K562 (cell line): ENCODE measurements at regions not wholly inside any gene's neighbourhood (a gene's known extent, or its start where the extent isn't known, plus 50 kb on each side); places are given as distances from the start of the nearest gene placed in this dataset.
"Not testable (repeated sequence)": the region's sequence is repeated elsewhere in the genome, so short reads cannot be mapped to it uniquely, and the experiment has no call there.

Experiments used
- ATAC-seq: fragments of 200-7000 bp; cut with Tn5 transposase; 3 replicates; pipeline ENCODE4 v1.9.1; 2020; ENCODE audit warnings: moderate library complexity
- BruUV-seq: library from RNA; stranded (reverse); fragments of 400-500 nt; replicated peaks from 2 replicates; lab custom pipeline; 2021; lab: Mats Ljungman, UMichigan
- CTCF ChIA-PET: fragments of 300-600 bp; formaldehyde crosslinking; extraction: SDS; loops from one replicate; lab custom pipeline; 2021; ENCODE audit warnings: low intra/inter-chr PET ratio; lab: Yijun Ruan, JAX
- POLR2A ChIA-PET: fragments of 300-600, 350-650 bp; sonication (Branson Sonifier 250); formaldehyde crosslinking; extraction: SDS; loops from one replicate; lab custom pipeline; 2021; ENCODE audit warnings: antibody characterized with exemption, inconsistent platforms; lab: Yijun Ruan, JAX
- DNase-seq, 4 experiments: peaks; one replicate each; pipeline versions ENCODE4 v3.0.0 to v3.0.0-alpha.2; 2011 to 2018; ENCODE audit warnings: low spot score in 3 of 4, mixed read lengths in 3 of 4; ENCODE audit errors: extremely low read depth in 1 of 4
- FAIRE-seq: peaks from 2 replicates; lab custom pipeline; 2011; peaks lifted over from hg19 to GRCh38; lab: Jason Lieb, UNC
- H2AFZ ChIP-seq: 2 replicates; pipeline ENCODE4 v1.6.0; 2011; ENCODE audit warnings: low read depth, low read length, control low read depth, inconsistent platforms
- H3K27ac ChIP-seq: fragments of 200-600 bp; 3 replicates; pipeline ENCODE4 v1.8.0; 2011; ENCODE audit warnings: low read depth, mild to moderate bottlenecking, control low read depth, inconsistent platforms, low read length, moderate library complexity, mixed read lengths; ENCODE audit errors: extremely low read depth
- H3K27me3 ChIP-seq, 2 experiments: fragments of 300-600 bp in 1 of 2; 2 replicates in 1 of 2; 3 replicates in 1 of 2; pipeline versions ENCODE4 v1.6.0 to v1.8.0; 2011; ENCODE audit warnings: inconsistent platforms in 2 of 2, low read length in 2 of 2, mild to moderate bottlenecking in 1 of 2, mixed read lengths in 1 of 2, moderate library complexity in 1 of 2; ENCODE audit not compliant: control insufficient read depth in 2 of 2, insufficient read depth in 2 of 2
- H3K36me3 ChIP-seq: fragments of 300-600 bp; 3 replicates; pipeline ENCODE4 v1.8.0; 2011; ENCODE audit warnings: mild to moderate bottlenecking, low read length, inconsistent platforms; ENCODE audit not compliant: control insufficient read depth, insufficient read depth
- H3K4me1 ChIP-seq, 2 experiments: fragments of 200-600 bp in 1 of 2; replicated peaks in 1 of 2; 2 replicates in 1 of 2; 3 replicates in 1 of 2; pipeline versions ENCODE4 v1.5.1 to v1.8.0; 2011; ENCODE audit warnings: inconsistent platforms in 2 of 2, low read length in 2 of 2, mild to moderate bottlenecking in 1 of 2, mixed read lengths in 1 of 2, moderate library complexity in 1 of 2; ENCODE audit not compliant: control insufficient read depth in 2 of 2, insufficient read depth in 2 of 2
- H3K4me2 ChIP-seq: 2 replicates; pipeline ENCODE4 v1.6.1; 2011; ENCODE audit warnings: low read length, control low read depth, inconsistent platforms, mixed read lengths; ENCODE audit not compliant: insufficient read depth
- H3K4me3 ChIP-seq: fragments of 200-600 bp; sonication (generic), shearing (Covaris generic); 2 replicates; pipeline ENCODE4 v1.5.1; 2016; ENCODE audit warnings: control low read depth, inconsistent platforms
- H3K79me2 ChIP-seq: fragments of 200-600 bp; 3 replicates; pipeline ENCODE4 v1.8.0; 2011; ENCODE audit warnings: low read length, inconsistent platforms; ENCODE audit not compliant: control insufficient read depth, insufficient read depth
- H3K9ac ChIP-seq, 2 experiments: 2 replicates each; pipeline versions ENCODE4 v1.6.0 to v1.6.1; 2011; ENCODE audit warnings: low read depth in 2 of 2, low read length in 2 of 2, control low read depth in 1 of 2, inconsistent platforms in 1 of 2, mild to moderate bottlenecking in 1 of 2, mixed read lengths in 1 of 2; ENCODE audit not compliant: insufficient read depth in 1 of 2
- H3K9me1 ChIP-seq: one replicate; pipeline ENCODE4 v1.6.0; 2011; ENCODE audit warnings: inconsistent platforms, mild to moderate bottlenecking, low read length, moderate library complexity; ENCODE audit not compliant: control insufficient read depth, insufficient read depth
- H3K9me3 ChIP-seq: replicated peaks from 2 replicates; pipeline ENCODE4 v1.5.1; 2011; ENCODE audit warnings: low read depth, low read length, inconsistent platforms; ENCODE audit not compliant: control insufficient read depth, insufficient read depth
- H4K20me1 ChIP-seq: replicated peaks from 2 replicates; pipeline ENCODE4 v1.6.1; 2011; ENCODE audit warnings: low read length, inconsistent platforms, mixed read lengths; ENCODE audit not compliant: control insufficient read depth, insufficient read depth
- ELK1 ChIP-seq: sonication (generic); formaldehyde crosslinking; IDR thresholded peaks from 2 replicates; pipeline ENCODE4 v1.8.1; 2022; ENCODE audit warnings: missing genetic modification reagents
- MCM7 ChIP-seq, 2 experiments: fragments of 450-650 bp; IDR thresholded peaks; 2 replicates each; pipeline ENCODE4 v1.6.1; 2016 to 2018
- MEF2A ChIP-seq: IDR thresholded peaks from 2 replicates; pipeline ENCODE4 v1.6.1; 2011; ENCODE audit warnings: low read depth, mild to moderate bottlenecking, low read length, moderate library complexity; ENCODE audit not compliant: control insufficient read depth
- MEF2D ChIP-seq: conservative IDR thresholded peaks from 2 replicates; pipeline ENCODE4 v1.6.1; 2016; ENCODE audit warnings: low read depth, missing genetic modification characterization, missing compliant biosample characterization
- MTA2 ChIP-seq: fragments of 450-650 bp; IDR thresholded peaks from 2 replicates; pipeline ENCODE4 v1.6.1; 2016; ENCODE audit warnings: low read depth
- MYNN ChIP-seq, 2 experiments: sonication (generic); formaldehyde crosslinking in 1 of 2; IDR thresholded peaks; 2 replicates each; pipeline versions ENCODE4 v1.5.0 to v1.6.1; 2016 to 2020; ENCODE audit warnings: antibody characterized with exemption in 1 of 2, missing genetic modification reagents in 1 of 2
- PKNOX1 ChIP-seq: fragments of 450-650 bp; IDR thresholded peaks from 2 replicates; pipeline ENCODE4 v1.6.1; 2016
- RBM39 ChIP-seq: fragments of 200-400 bp; formaldehyde crosslinking; optimal IDR thresholded peaks from 2 replicates; pipeline ENCODE3; 2018; ENCODE audit warnings: low read depth, low read length
- TEAD1 ChIP-seq, 2 experiments: fragments of 450-650 bp in 1 of 2; sonication (generic) in 1 of 2; formaldehyde crosslinking; IDR thresholded peaks; 2 replicates each; pipeline versions ENCODE4 v1.4.0 to v1.8.0; 2020 to 2022; ENCODE audit warnings: mild to moderate bottlenecking in 2 of 2, missing genetic modification reagents in 1 of 2
- ZC3H8 ChIP-seq: fragments of 450-650 bp; IDR thresholded peaks from 2 replicates; pipeline ENCODE4 v1.6.1; 2017
- ZZZ3 ChIP-seq: fragments of 450-650 bp; IDR thresholded peaks from 2 replicates; pipeline ENCODE4 v1.6.1; 2016; ENCODE audit warnings: antibody characterized with exemption, mild to moderate bottlenecking, moderate library complexity
- WGBS: fragments of 100-300 bp; shearing (Covaris generic); methylation state at CpG from one replicate; pipeline ENCODE4 v1.1.6; 2016; ENCODE audit warnings: low coverage, mixed read lengths; ENCODE audit not compliant: insufficient coverage; ENCODE audit errors: missing lambda C conversion rate; 5-methylcytosine and 5-hydroxymethylcytosine counted together
- in situ Hi-C: fragments of 300-500 bp; cut with MboI; formaldehyde crosslinking; loops from 4 replicates; pipeline ENCODE4 v1.15.0; 2018; ENCODE audit warnings: inconsistent platforms, mixed read lengths
- intact Hi-C: fragments of 100-400 bp; cut with micrococcal nuclease; formaldehyde crosslinking; loops from 2 replicates; pipeline ENCODE4 v1.14.2; 2022

DNA sequence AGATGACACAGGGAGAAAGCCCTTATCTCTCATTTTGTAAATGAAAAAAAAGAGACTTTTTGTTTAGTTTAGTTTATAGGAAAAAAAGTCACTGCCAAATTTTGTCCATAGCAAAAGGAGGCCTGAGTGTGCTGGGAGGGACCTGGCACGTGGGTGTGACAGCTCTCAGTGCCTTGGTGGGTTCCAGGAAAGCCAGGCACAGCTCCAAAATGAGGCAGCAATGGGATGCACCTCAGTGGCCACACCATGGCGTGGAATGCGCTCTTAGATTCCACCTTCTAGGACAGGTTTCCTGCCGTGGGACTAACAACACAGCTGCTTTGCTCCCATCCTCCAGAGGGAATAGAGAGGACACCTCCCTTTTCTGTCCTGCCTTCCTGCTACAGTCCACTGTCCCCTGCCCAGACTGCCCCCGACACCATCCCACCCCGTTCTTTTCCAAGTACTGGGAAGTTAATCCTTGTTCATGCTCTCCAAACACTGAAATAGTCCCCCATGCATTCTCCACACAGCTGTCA is 207.6 kb downstream of the EMP1 start (continued):
- TF ChIP-seq TEAD1 (CRISPR knock-in tag; IDR thresholded peaks at IDR 0.05) = no peak
- TF ChIP-seq ZZZ3 = no peak

DNA sequence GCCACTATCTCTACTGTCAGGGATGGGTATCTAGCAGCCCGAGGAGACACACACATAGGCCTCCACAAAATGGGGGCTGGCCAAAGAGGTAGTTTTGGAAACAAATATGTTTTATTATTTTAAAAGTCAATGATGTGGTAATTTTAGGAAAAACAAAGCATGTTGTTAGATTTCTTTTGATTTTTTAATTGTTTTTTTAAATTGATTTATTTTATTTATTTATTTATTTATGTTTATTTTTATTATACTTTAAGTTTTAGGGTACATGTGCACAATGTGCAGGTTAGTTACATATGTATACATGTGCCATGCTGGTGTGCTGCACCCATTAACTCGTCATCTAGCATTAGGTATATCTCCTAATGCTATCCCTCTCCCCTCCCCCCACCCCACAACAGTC is 194.8 kb downstream of the EMP1 start:
- H3K27me3 ChIP-seq, FAIRE-seq, DNase-seq, H3K36me3 ChIP-seq, H4K20me1 ChIP-seq, H3K4me1 ChIP-seq, in situ Hi-C loops, H3K9ac ChIP-seq, ATAC-seq, BruUV-seq, H3K4me2 ChIP-seq, intact Hi-C loops, H3K27ac ChIP-seq, H3K9me1 ChIP-seq, H3K79me2 ChIP-seq, H2AFZ ChIP-seq, H3K4me3 ChIP-seq, POLR2A ChIA-PET, H3K9me3 ChIP-seq, CTCF ChIA-PET: not testable (repeated sequence)
- 0% methylated on average over 1 of the region's 2 CpGs for WGBS

- Histone ChIP-seq H3K4me2 (no peak overlapping the region), H3K4me1 (no peaks in the 10 kb centered on the region), H3K4me3 (no peak overlapping the region), H3K27me3 (no peaks in the 10 kb centered on the region), H2AFZ (no peak overlapping the region), H3K9me3 (no peaks in the 10 kb centered on the region), H3K79me2 (no peaks in the 10 kb centered on the region), H3K9ac (no peak overlapping the region), H3K27ac (no peak overlapping the region), H4K20me1 (no peaks in the 10 kb centered on the region), H3K36me3 (no peaks in the 10 kb centered on the region), H3K9me1 (no peaks in the 10 kb centered on the region)
- ChIA-PET CTCF (no interaction called here), POLR2A (no interaction called here)
- 4% methylated on average over 6 of the region's 7 CpGs for WGBS
- DNase-seq = no peak
- no peak for ATAC-seq
- intact Hi-C loops = no loop called here
- FAIRE-seq = no peak
- in situ Hi-C loops = no loop called here
- BruUV-seq = no TSS peak
- TF ChIP-seq RBM39 (no peak), PKNOX1 (no peak), MYNN (IDR thresholded peaks at IDR 0.05) (no peak), MYNN (CRISPR knock-in tag; IDR thresholded peaks at IDR 0.05) (no peak), ZC3H8 (no peak), MEF2A (no peak), MCM7 (IDR thresholded peaks at IDR 0.05) (no peak), ELK1 (no peak), MEF2D (tag) (no peak), MTA2 (no peak)
Observed at GRCh38 chr12:13390918-13391317, 194.4 kb downstream of the EMP1 start.
